Skeletal muscle cell (primary cell): ENCODE measurements at regions not wholly inside any gene's neighbourhood (a gene's known extent, or its start where the extent isn't known, plus 50 kb on each side); places are given as distances from the start of the nearest gene placed in this dataset.
"Not testable (repeated sequence)": the region's sequence is repeated elsewhere in the genome, so short reads cannot be mapped to it uniquely, and the experiment has no call there.

Experiments
- DNase-seq: peaks from one replicate; pipeline ENCODE4 v3.0.0-alpha.2; 2010; ENCODE audit warnings: low read depth
- H3K4me3 ChIP-seq: 2 replicates; pipeline ENCODE4 v1.5.1; 2011; ENCODE audit warnings: low read depth, mild to moderate bottlenecking, control low read depth, low read length, moderate library complexity

GRCh38 chr6:169920359-169921020, 169.1 kb downstream of the ERMARD start:
- H3K4me3 ChIP-seq: no peak overlapping the region
- DNase-seq: no peak

DNA sequence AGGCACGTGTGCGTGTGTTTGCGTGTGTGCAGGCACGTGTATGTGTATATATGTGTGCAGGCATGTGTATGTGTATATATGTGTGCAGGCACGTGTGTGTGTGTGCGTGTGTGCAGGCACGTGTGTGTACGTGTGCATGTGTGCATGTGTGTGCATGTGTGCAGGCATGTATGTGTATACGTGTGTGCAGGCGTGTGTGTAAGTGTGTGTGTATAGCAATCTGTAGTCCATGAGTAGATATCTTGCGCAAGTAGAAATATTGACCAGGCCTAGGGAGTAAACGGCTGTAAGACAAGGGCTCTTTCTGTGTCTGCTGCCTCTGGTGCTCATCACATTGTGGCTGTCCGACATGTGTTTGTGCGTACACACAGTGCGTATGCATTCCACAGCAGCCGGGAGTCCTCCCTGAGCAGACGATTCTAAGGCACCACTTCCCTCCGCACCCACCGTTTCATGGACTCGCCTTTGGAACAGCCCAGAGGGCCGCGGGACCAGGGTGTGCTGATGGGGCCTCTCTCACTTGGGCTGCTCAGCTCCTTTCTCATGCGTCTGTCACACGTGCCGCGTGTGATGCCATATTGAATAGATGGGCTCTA, 167.6 kb downstream of the ERMARD start:
- no peak for DNase-seq
- H3K4me3 ChIP-seq: no peak overlapping the region

GRCh38 chr6:169918239-169918953, 167.0 kb downstream of the ERMARD start:
- DNase-seq: no peak

GRCh38 chr6:169917153-169917552, 165.7 kb downstream of the ERMARD start:
- no peak for DNase-seq
- no peak overlapping the region for H3K4me3 ChIP-seq

More at GRCh38 chr6:169918239-169918953, 167.0 kb downstream of the ERMARD start:
- H3K4me3 ChIP-seq: no peak overlapping the region

DNA sequence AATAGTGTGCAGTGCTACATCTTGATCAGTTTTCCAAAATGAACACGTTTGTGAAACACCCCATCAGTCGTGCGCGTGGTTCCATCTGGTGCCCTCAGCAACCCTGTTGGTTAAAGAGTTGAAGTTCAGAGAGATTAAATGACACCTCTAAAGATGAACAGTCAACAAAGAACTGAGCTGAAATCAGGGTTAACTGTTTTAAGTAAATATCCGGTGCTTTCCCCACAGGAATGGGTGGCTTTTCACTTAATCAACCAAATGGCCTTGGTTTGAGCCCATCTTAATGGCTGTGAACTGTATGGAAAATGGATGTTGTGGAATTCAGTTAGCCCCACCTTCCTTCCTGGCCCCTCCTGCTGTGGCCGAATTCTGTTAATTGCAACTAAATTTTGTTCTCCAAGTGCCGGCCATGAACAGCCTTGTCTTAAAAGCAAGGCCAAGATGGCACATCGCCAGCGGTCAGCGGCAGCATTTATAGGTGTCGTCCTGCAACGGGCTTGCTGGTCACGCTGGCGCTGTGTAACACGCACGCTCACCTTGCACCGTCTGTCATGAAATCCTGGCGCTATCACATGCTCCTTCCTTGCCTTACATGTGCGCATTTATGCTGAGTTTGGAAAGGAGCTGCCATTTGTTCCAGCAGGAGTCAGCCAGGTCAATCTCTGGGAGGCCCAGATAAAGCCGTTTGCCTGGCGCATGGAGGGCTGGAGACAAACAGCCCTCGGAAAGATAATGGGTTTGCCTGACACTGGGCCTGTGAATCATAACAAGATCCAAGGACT, 164.5 kb downstream of the ERMARD start:
- DNase-seq: no peak
- H3K4me3 ChIP-seq: no peak overlapping the region

DNA sequence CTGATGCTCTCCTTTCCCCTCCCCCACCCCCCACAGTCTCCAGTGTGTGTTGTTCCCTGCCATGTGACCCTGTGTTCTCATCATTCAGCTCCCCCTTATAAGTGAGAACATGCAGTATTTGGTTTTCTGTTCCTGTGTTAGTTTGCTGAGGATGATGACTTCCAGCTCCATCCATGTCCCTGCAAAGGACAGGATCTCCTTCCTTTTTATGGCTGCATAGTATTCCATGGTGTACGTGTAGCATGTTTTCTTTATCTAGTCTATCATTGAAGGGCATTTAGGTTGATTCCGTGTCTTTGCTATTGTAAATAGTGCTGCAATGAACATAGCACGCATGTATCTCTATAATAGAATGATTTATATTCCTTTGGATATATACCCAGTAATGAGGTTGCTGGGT, 162.3 kb downstream of the ERMARD start:
- not testable (repeated sequence) for DNase-seq, H3K4me3 ChIP-seq

- no peak overlapping the region for H3K4me3 ChIP-seq
- DNase-seq: no peak
Measured at GRCh38 chr6:169913096-169913638, 161.7 kb downstream of the ERMARD start.

GRCh38 chr6:169912266-169913095, 161.1 kb downstream of the ERMARD start:
- no peak overlapping the region for H3K4me3 ChIP-seq
- DNase-seq: no peak

- no peak overlapping the region for H3K4me3 ChIP-seq
- no peak for DNase-seq
Measured at GRCh38 chr6:169911264-169912263, 160.1 kb downstream of the ERMARD start.

DNA sequence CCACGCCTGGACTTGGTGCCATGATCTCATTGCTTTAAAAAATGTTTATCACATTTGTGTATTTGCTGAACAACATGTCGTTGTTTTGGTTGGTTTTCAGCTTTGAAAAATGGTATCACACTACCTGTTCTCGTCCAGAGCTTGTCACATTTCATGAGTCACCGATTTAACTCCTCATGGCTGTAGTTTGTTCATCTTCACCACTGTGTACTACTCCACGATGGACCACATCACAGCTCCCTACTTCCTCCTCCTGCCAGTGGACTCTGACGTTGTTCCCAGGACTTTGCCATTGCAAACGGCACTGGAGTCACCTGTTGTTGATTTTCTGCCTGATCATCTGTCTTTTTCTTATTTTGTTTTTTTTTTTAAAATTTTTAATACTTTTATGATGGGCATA, 157.7 kb downstream of the ERMARD start:
- DNase-seq: no peak

GRCh38 chr6:169908403-169908933, 157.0 kb downstream of the ERMARD start:
- no peak overlapping the region for H3K4me3 ChIP-seq
- DNase-seq: no peak

More for the DNA sequence above, 157.7 kb downstream of the ERMARD start:
- H3K4me3 ChIP-seq: no peak overlapping the region

DNA sequence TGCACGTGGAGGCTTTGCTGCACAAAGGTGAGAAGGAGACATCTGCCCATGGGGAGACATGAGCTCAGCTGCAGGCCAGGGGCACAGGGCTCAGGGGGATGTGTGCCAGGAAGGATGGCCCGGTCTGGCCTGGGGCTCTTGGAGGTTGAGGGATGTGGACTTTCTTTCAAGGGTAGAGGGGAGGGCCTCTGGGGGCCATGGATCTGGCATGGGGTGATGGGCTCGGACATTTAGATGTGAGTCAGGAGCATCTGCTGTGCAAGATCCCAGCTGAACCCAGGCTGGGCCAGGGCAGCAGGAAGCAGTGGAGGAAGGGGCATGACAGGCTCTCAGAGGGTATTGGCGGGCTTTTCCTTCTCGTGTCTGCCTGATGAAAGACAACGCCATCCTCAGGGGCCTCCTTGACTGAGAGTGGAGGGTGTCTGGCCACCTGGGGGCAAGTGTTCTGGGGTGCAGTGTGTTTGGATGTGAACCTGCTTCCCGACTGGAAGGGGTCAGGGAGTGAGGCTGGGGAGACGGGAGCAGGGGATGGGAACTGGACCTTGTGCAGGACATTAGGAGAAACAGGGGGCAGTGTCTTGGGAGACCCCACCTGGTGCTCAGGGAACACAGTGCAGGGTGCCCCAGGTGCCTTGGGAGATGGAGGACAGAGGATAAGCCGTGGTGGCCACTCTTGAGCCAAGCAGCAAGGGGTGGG, 156.1 kb downstream of the ERMARD start:
- H3K4me3 ChIP-seq: no peak overlapping the region
- DNase-seq: no peak

- DNase-seq: no peak
- H3K4me3 ChIP-seq: no peak overlapping the region
Measured at GRCh38 chr6:169906688-169907418, 155.4 kb downstream of the ERMARD start.

GRCh38 chr6:169906004-169906687, 154.7 kb downstream of the ERMARD start:
- H3K4me3 ChIP-seq: no peak overlapping the region
- DNase-seq: no peak

- no peak for DNase-seq
- H3K4me3 ChIP-seq: no peak overlapping the region
Measured at GRCh38 chr6:169905041-169905807, 153.8 kb downstream of the ERMARD start.
